Stimulated activated naive B cell treated with anti-CD40 and anti-IgM and Interleukin-4, amounts not matched to agents 10 μg/mL and 1 μg/mL and 100 μg/mL, for 72 hours (primary cell): ENCODE measurements at regions not wholly inside any gene's neighbourhood (a gene's known extent, or its start where the extent isn't known, plus 50 kb on each side); places are given as distances from the start of the nearest gene placed in this dataset.

Source experiments
- ATAC-seq, 2 donors: fragments of 150-1000 bp; cut with Tn5 transposase; replicated peaks; 2 replicates each; pipeline ENCODE4 v1.10.0; 2021; ENCODE audit warnings: moderate library complexity in 1 of 2
- DNase-seq: peaks from one replicate; pipeline ENCODE4 v3.0.0; 2021
- H3K27ac Mint-ChIP-seq: one replicate; pipeline ENCODE4 v1.8.0; 2022; ENCODE audit warnings: mild to moderate bottlenecking, mixed read lengths
- H3K27me3 Mint-ChIP-seq, 2 donors: one replicate each; pipeline ENCODE4 v1.8.0; 2022; ENCODE audit warnings: mixed read lengths in 2 of 2
- H3K36me3 Mint-ChIP-seq, 2 donors: one replicate each; pipeline ENCODE4 v1.8.0; 2022; ENCODE audit warnings: mixed read lengths in 2 of 2, mild to moderate bottlenecking in 1 of 2
- H3K4me1 Mint-ChIP-seq, 2 donors: one replicate each; pipeline ENCODE4 v1.8.0; 2022; ENCODE audit warnings: mixed read lengths in 2 of 2, mild to moderate bottlenecking in 1 of 2
- H3K4me3 Mint-ChIP-seq, 2 donors: one replicate each; pipeline ENCODE4 v1.8.0; 2022; ENCODE audit warnings: mild to moderate bottlenecking in 2 of 2, mixed read lengths in 2 of 2, moderate library complexity in 1 of 2
- H3K9me3 Mint-ChIP-seq, 2 donors: one replicate each; pipeline ENCODE4 v1.8.0; 2022; ENCODE audit warnings: mixed read lengths in 2 of 2, mild to moderate bottlenecking in 1 of 2

DNA sequence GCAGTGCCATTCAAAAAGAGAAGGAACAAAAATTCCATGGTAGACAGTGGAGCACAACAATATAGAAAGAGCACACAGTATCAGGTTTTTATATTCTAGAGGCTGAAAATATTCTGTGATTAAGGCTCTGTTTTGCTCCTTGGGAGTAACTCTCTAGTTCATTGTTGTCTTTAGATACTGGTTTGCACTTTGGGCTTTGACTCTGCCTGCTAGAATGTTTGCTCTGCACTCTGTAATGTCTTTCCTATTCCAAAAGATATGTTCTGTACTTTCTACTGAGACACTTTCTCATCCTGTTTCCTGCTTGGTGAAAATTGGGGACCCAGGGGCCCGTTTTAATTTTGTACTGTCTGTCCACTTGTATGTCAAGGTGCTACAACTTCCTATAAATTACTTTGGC, 564.7 kb downstream of the BMP2 start:
- ATAC-seq (no peak), DNase-seq (no peak)
- Mint-ChIP-seq H3K4me1 (no peaks in the 10 kb centered on the region), H3K9me3 (peaks cover 0 to 5% of the 10 kb centered on the region in 2 donors), H3K36me3 (no peaks in the 10 kb centered on the region), H3K4me3 (no peak overlapping the region), H3K27ac (no peak overlapping the region), H3K27me3 (no peaks in the 10 kb centered on the region)

DNA sequence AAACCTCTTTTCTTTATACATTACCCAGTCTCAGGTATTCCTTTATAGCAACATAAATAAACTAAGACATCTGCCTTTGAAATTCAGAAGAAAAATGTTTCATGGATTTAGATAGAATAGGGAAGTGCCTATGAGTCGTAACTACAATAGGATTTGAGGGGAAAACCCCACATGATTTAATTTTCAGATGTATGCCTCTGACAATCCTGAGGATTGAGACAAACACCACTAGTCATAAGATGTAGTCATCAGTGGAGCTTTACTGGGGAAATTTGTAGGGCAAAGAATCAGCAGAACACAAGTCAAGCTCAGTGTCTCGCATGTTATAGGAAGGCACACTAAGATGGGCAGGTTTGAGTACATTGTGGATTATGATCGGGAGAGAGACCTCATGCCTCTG, 566.4 kb downstream of the BMP2 start:
- H3K27ac Mint-ChIP-seq, result no peak overlapping the region
- H3K36me3 Mint-ChIP-seq, result no peaks in the 10 kb centered on the region
- no peaks in the 10 kb centered on the region for H3K27me3 Mint-ChIP-seq
- no peak for ATAC-seq
- no peak overlapping the region for H3K4me3 Mint-ChIP-seq
- no peak for DNase-seq
- H3K4me1 Mint-ChIP-seq, result no peaks in the 10 kb centered on the region
- peaks cover 0 to 5% of the 10 kb centered on the region in 2 donors for H3K9me3 Mint-ChIP-seq

DNA sequence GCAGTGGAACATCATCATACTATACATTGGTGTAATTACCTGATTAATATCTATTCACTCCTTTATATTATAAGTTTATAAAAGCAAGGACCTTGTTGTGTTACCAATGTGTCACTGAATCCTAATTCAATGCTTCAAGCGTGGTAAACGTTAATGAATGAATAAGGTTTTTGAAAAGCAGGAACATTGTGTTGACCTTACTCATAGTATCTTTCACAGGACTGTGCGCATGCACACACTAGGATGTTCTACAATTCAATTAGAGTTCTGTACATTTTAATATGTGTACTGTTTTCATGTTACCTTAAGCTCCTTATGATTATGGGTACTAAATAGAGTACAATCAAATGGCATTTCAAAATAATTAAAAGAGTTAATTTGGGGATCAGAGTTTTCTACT, 578.5 kb downstream of the BMP2 start:
- no peak overlapping the region for H3K4me3 Mint-ChIP-seq
- H3K36me3 Mint-ChIP-seq, result no peaks in the 10 kb centered on the region
- ATAC-seq (no peak), DNase-seq (no peak)
- H3K9me3 Mint-ChIP-seq, result peaks cover 0 to 2% of the 10 kb centered on the region in 2 donors
- H3K27me3 Mint-ChIP-seq, result no peaks in the 10 kb centered on the region
- H3K27ac Mint-ChIP-seq, result no peak overlapping the region
- H3K4me1 Mint-ChIP-seq, result no peaks in the 10 kb centered on the region

DNA sequence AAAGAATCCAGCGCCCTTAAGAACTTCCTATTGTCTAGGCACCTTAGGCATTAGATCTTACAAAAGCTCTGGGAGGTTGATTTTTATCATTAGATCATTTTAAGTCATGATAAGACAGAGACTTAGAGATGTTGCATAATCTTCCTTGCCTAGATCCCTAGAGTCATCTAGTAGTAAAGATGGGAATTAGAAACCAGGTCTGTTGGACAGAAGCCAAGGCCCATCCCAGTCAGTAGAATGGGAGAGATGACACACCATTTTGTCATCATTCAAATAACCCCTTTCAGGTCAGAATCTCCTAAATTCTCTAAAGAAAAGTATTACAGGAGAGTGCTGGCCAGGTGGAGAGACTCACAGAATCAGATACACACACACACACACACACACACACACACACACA, 579.1 kb downstream of the BMP2 start:
- no peak overlapping the region for H3K4me3 Mint-ChIP-seq
- H3K4me1 Mint-ChIP-seq, result no peaks in the 10 kb centered on the region
- no peak for DNase-seq

DNA sequence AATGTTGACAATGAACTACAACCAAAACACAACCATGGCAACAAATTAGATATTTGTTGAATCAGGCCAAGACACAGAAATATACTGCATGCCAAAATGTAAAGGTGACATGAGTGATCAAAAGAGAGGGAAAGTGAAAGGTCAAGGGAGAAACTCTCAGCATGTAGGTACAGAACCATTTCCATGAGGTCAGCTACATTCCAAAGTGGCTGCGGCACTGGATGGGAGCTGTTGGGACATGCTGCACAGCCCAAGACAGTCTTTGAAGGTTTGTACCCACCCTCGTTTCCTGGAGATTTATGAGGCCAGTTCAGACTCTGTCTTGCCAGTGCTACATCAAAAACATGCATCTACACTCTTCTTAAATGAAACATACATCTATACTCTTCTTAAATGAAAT, 579.9 kb downstream of the BMP2 start:
- DNase-seq, result no peak
- Mint-ChIP-seq H3K36me3 (no peaks in the 10 kb centered on the region), H3K4me3 (no peak overlapping the region), H3K4me1 (no peaks in the 10 kb centered on the region), H3K27ac (no peak overlapping the region), H3K9me3 (no peaks in the 10 kb centered on the region), H3K27me3 (no peaks in the 10 kb centered on the region)
- no peak for ATAC-seq

More for the DNA sequence above, 579.1 kb downstream of the BMP2 start:
- H3K9me3 Mint-ChIP-seq, result peaks cover 0 to 2% of the 10 kb centered on the region in 2 donors
- no peak overlapping the region for H3K27ac Mint-ChIP-seq
- H3K27me3 Mint-ChIP-seq, result no peaks in the 10 kb centered on the region
- no peaks in the 10 kb centered on the region for H3K36me3 Mint-ChIP-seq
- no peak for ATAC-seq

DNA sequence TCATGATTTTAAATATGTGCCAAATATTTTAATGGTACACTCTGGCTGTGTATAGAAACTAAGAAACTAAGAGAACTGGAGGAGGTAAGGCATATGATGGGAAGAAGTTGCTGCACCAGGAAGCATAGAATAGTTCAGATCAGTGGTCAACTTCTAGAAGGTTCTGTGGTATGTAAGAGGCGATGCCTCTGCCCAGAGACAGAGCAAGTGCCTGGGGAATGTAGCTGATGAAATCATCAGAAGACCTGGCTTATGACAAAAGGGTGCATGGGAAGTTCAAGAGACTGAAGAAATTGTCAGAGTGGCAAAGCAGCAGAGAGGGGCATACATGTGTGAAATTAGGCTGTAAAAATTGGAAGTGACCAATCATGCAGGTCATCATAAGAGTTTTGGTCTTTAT, 580.8 kb downstream of the BMP2 start:
- Mint-ChIP-seq H3K27me3 (no peaks in the 10 kb centered on the region), H3K4me1 (no peaks in the 10 kb centered on the region), H3K9me3 (no peaks in the 10 kb centered on the region), H3K4me3 (no peak overlapping the region), H3K27ac (no peak overlapping the region), H3K36me3 (no peaks in the 10 kb centered on the region)
- DNase-seq (no peak), ATAC-seq (no peak)

DNA sequence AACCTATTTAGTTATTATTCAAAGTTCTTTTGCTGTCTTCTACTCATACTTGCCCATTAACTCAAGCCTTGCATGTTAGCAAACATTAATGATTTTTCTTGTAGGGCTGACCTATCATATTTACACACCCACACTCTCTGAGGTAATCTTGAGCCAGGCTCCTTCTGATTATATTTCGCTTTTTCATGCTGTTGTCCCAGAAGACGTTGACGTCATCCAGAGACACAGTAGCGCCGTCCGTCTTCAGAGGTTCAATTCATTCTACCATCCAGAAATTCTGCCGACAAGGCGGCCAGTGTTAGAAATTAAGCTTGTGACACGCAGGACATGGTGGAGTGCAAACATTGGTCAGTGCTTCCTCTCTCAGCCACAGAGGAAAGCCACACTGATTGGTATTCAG, 584.7 kb downstream of the BMP2 start:
- Mint-ChIP-seq H3K4me3 (no peak overlapping the region), H3K9me3 (no peaks in the 10 kb centered on the region), H3K27ac (no peak overlapping the region), H3K4me1 (no peaks in the 10 kb centered on the region), H3K36me3 (no peaks in the 10 kb centered on the region), H3K27me3 (no peaks in the 10 kb centered on the region)
- DNase-seq (no peak), ATAC-seq (no peak)

DNA sequence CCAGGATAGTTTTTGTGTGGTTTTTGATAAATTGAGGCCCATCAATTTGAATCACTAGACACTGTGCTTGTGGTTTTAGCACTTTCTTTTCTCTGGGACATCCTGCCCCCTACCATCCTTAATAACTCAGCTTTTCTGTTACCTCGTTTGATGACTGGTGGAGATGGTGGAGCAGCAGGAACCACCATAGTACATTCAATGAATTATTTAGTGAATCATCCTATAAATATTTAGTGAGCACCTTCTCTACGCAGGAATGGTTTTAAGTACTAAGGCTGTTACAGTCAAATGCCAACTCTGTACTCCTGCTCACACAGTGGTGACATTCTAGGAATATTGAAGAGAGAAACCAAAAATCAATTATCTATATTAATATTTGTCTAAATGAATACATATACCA, 585.2 kb downstream of the HAO1 start:
- Mint-ChIP-seq H3K27ac (no peak overlapping the region), H3K27me3 (no peaks in the 10 kb centered on the region), H3K9me3 (no peaks in the 10 kb centered on the region), H3K36me3 (no peaks in the 10 kb centered on the region), H3K4me3 (no peak overlapping the region), H3K4me1 (no peaks in the 10 kb centered on the region)
- ATAC-seq (no peak), DNase-seq (no peak)

DNA sequence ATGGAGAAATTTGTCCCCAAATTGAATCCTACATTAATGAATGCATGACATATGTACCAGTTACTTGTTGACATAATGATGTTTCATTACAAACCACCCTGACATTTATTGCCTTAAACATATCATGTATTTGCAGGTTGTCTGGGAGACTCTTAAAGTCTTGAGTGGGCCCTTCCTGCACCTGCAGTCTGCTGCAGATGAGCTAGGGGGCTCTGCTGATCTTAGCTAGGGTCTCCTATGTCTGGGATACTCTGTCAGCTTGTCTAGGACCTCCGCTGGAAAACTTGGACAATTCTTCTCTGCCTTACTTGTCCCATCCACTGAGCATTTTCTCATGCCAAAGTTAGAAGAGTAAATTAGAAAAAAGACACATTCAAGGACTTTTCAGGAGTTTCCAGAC, 581.6 kb downstream of the HAO1 start:
- H3K9me3 Mint-ChIP-seq, result peaks cover under 1% of the 10 kb centered on the region in 2 donors

DNA sequence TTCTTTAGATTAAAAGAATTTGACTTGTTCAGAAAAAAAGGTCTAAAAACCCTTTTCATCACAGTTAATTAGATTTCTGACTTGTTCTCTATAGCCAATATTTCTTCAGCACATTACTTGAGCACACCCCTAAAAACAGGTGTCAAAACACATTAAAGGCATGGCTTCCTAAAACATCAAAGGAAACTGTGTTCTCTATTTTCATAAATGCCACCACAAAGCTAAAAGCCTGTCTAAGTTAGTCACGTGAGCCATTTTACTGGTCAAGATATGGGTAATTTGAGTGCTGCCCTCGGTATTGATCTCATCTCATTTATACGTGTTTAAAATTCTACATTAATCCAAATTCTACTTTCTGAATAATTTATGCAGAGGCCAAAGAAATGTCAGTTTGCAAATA, 580.5 kb downstream of the HAO1 start:
- DNase-seq (no peak), ATAC-seq (no peak)
- no peaks in the 10 kb centered on the region for H3K36me3 Mint-ChIP-seq
- no peaks in the 10 kb centered on the region for H3K4me1 Mint-ChIP-seq
- H3K27me3 Mint-ChIP-seq, result no peaks in the 10 kb centered on the region
- no peak overlapping the region for H3K4me3 Mint-ChIP-seq
- H3K9me3 Mint-ChIP-seq, result peaks cover 6% of the 10 kb centered on the region in 2 donors
- no peak overlapping the region for H3K27ac Mint-ChIP-seq

More for the DNA sequence above, 581.6 kb downstream of the HAO1 start:
- Mint-ChIP-seq H3K4me1 (no peaks in the 10 kb centered on the region), H3K27me3 (no peaks in the 10 kb centered on the region), H3K4me3 (no peak overlapping the region), H3K27ac (no peak overlapping the region), H3K36me3 (no peaks in the 10 kb centered on the region)
- ATAC-seq, result no peak
- DNase-seq, result no peak

DNA sequence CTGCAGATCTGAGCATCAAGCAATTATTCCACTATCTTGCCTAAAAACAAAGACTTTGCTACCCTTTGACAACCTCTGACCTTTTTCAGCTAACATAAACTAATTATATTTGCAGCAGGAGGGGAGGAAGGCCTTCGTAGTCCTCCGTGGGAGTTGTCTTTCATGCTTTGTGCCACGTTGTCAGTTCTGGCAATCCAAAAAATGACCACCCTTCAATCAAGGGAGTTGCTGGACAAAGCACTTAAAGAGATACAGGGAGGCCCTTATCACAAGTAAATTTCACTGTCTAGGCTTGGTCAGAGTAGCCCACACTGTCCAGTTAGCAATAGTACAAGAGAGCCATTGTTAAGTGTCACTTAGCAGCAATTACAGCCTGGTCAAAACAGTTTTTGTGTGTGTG, 578.9 kb downstream of the HAO1 start:
- Mint-ChIP-seq H3K36me3 (no peaks in the 10 kb centered on the region), H3K9me3 (peaks cover 8 to 11% of the 10 kb centered on the region in 2 donors), H3K27ac (no peak overlapping the region), H3K4me1 (no peaks in the 10 kb centered on the region), H3K27me3 (no peaks in the 10 kb centered on the region), H3K4me3 (no peak overlapping the region)
- DNase-seq (no peak), ATAC-seq (no peak)

DNA sequence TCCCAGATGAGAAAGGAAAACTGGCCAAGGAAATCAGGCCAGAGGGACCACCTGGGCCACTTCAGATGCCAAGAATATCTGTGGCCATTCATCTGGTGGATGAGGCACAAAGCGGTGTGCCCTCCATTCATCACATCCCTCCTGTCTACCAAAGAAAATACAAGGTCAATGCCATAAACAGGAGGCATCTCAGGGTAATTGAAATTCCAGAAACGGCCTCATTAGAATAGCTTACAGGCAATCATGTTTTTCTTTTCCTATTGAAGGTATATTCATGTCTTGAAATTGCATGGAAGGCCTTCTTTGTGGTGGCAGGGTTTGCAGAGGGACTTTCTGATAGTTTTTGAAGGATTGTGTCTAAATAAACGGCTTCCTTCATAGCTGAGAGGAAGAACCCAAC, 578.3 kb downstream of the HAO1 start:
- no peak overlapping the region for H3K27ac Mint-ChIP-seq
- no peak overlapping the region for H3K4me3 Mint-ChIP-seq
- H3K9me3 Mint-ChIP-seq, result peaks cover 8 to 11% of the 10 kb centered on the region in 2 donors
- no peaks in the 10 kb centered on the region for H3K27me3 Mint-ChIP-seq
- ATAC-seq, result no peak
- DNase-seq, result no peak
- H3K36me3 Mint-ChIP-seq, result no peaks in the 10 kb centered on the region
- H3K4me1 Mint-ChIP-seq, result no peaks in the 10 kb centered on the region

DNA sequence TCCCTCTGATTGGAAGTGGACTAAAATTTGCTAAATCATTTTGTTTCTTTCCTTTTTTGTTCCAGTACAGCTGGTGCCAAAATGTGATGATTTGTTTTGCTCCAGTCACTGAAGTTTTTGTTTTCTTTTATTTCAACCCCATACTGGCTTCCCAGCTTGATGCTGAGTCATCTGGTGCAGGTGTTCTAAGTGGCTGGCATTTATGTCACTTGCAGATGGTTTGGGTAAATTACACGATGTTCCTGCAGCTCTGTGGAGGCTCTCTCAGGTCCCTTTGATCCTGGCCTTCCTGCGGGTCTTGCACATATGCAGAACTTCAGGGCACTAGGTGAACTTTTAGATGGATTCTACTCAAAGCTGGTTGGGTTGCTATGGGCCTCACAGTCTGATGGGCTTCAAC, 577.7 kb downstream of the HAO1 start:
- no peaks in the 10 kb centered on the region for H3K36me3 Mint-ChIP-seq
- peaks cover 8 to 11% of the 10 kb centered on the region in 2 donors for H3K9me3 Mint-ChIP-seq
- no peaks in the 10 kb centered on the region for H3K4me1 Mint-ChIP-seq
- no peak for DNase-seq
- H3K27ac Mint-ChIP-seq, result no peak overlapping the region
- ATAC-seq, result no peak
- H3K4me3 Mint-ChIP-seq, result no peak overlapping the region
- H3K27me3 Mint-ChIP-seq, result no peaks in the 10 kb centered on the region

DNA sequence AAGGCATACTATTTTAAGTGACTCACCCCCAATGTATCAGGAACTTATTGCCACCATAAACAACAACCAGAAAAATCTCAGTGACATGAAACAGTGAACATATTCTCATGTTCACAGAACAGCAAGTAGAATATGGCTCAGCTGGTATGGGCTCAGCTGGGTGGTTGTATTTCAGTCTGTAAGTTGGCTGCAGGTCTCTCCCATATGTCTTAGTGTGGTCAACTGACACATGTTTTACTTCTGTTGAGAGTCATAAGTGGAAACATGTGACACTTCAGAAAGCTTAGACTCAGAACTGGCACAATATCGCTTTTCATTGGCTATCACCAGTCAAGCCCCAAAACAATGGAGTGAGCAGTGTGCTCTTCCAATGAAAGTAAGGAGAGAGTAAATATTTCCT, 574.1 kb downstream of the HAO1 start:
- H3K27me3 Mint-ChIP-seq, result no peaks in the 10 kb centered on the region
- H3K4me1 Mint-ChIP-seq, result no peaks in the 10 kb centered on the region
- H3K27ac Mint-ChIP-seq, result no peak overlapping the region
- H3K36me3 Mint-ChIP-seq, result no peaks in the 10 kb centered on the region
- H3K4me3 Mint-ChIP-seq, result no peak overlapping the region
- no peak for DNase-seq
- peaks cover 10 to 11% of the 10 kb centered on the region in 2 donors for H3K9me3 Mint-ChIP-seq
- ATAC-seq, result no peak

DNA sequence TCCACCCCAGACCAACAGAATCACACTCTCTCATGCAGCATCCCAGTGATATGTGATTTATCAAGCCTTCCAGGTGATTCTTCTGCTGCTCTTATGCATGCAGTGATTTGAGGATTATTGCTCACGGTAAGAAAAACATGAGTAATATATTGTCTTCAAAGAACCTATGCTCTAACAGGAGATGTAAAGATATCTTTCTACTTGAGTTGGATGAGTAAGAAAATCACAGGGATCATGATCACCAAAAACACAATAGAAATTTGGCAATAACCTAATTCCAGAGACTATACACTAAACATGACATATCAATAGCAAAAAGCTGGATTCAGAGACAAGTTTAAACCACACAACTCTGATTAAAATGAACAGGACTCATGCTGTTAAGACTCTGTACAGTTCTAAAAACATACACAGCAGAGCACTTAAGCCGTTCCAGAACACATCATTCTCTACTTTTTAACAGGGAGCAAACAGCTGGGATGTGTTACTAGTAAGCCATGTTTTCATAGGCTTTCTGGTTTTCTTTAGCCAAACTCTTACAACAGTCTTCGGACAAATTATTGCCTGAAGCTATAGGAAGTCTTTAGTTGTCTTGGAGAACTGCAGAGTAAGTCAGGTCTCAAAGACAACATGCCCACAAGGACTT, 568.6 kb downstream of the HAO1 start:
- DNase-seq, result no peak
- Mint-ChIP-seq H3K9me3 (peaks cover 4 to 5% of the 10 kb centered on the region in 2 donors), H3K4me1 (no peaks in the 10 kb centered on the region), H3K27ac (no peak overlapping the region), H3K36me3 (no peaks in the 10 kb centered on the region), H3K4me3 (no peak overlapping the region), H3K27me3 (no peaks in the 10 kb centered on the region)
- no peak for ATAC-seq

DNA sequence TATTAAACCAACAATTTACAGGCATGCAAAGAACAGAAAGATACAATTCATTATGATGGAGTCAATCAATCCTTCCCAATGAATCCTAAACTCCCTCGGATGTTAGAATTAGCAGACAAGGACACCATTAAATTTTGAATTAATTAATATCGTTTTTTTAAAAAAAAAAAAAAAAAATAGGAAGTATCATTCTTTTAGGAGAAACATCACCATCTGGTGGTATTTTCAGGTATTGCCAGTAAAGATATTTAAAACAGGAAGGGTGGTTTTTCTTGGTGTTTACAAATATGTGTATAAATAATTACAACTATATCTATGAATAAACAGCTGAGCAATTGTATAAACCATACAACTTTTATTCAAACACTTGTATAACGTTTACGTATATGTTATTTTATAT, 564.4 kb downstream of the HAO1 start:
- DNase-seq, result no peak
- Mint-ChIP-seq H3K27ac (no peak overlapping the region), H3K4me3 (no peak overlapping the region), H3K27me3 (no peaks in the 10 kb centered on the region), H3K9me3 (peaks cover 2 to 9% of the 10 kb centered on the region in 2 donors), H3K36me3 (no peaks in the 10 kb centered on the region), H3K4me1 (no peaks in the 10 kb centered on the region)
- no peak for ATAC-seq
